Hepatocyte (in vitro differentiated cells): ENCODE measurements at regions not wholly inside any gene's neighbourhood (a gene's known extent, or its start where the extent isn't known, plus 50 kb on each side); places are given as distances from the start of the nearest gene placed in this dataset.

Experiments used
- CTCF ChIP-seq: fragments of 200-600 bp; sonication (generic); IDR thresholded peaks from 2 replicates; pipeline ENCODE4 v1.5.1; 2016; ENCODE audit warnings: antibody characterized with exemption, mild to moderate bottlenecking; ENCODE audit not compliant: poor library complexity
- EZH2phosphoT487 ChIP-seq: fragments of 200-600 bp; sonication (generic); IDR thresholded peaks from one replicate; pipeline ENCODE4 v1.6.1; 2018; ENCODE audit warnings: antibody characterized with exemption, mild to moderate bottlenecking, low read depth, moderate library complexity; ENCODE audit not compliant: unreplicated experiment, severe bottlenecking

GRCh38 chr17:12316021-12316420, 295.3 kb downstream of the MAP2K4 start:
- TF ChIP-seq CTCF (no peak), EZH2phosphoT487 (no peak)
